Cardiac fibroblast (primary cell): ENCODE measurements at regions not wholly inside any gene's neighbourhood (a gene's known extent, or its start where the extent isn't known, plus 50 kb on each side); places are given as distances from the start of the nearest gene placed in this dataset.
"Not testable (repeated sequence)": the region's sequence is repeated elsewhere in the genome, so short reads cannot be mapped to it uniquely, and the experiment has no call there.

Source experiments
- DNase-seq, 2 donors: peaks; one replicate each; pipeline versions ENCODE4 v3.0.0 to v3.0.0-alpha.2; 2010; ENCODE audit warnings: low read depth in 2 of 2
- H3K4me3 ChIP-seq, 2 donors: replicated peaks in 1 of 2; 1 replicate in 1 of 2; 2 replicates in 1 of 2; pipeline ENCODE4 v1.5.1; 2011; ENCODE audit warnings: low read depth in 2 of 2, low read length in 2 of 2, mild to moderate bottlenecking in 2 of 2, moderate library complexity in 1 of 2
- TF ChIP-seq, protein P1 (sequence below): IDR thresholded peaks from one replicate; pipeline ENCODE4 v1.5.1; 2011; ENCODE audit warnings: low read depth, mild to moderate bottlenecking, low read length, inconsistent platforms

GRCh38 chrX:35617836-35618235 lies 180.3 kb upstream of the MAGEB16 start:
- H3K4me3 ChIP-seq: no peak overlapping the region
- TF ChIP-seq, protein P1, sequence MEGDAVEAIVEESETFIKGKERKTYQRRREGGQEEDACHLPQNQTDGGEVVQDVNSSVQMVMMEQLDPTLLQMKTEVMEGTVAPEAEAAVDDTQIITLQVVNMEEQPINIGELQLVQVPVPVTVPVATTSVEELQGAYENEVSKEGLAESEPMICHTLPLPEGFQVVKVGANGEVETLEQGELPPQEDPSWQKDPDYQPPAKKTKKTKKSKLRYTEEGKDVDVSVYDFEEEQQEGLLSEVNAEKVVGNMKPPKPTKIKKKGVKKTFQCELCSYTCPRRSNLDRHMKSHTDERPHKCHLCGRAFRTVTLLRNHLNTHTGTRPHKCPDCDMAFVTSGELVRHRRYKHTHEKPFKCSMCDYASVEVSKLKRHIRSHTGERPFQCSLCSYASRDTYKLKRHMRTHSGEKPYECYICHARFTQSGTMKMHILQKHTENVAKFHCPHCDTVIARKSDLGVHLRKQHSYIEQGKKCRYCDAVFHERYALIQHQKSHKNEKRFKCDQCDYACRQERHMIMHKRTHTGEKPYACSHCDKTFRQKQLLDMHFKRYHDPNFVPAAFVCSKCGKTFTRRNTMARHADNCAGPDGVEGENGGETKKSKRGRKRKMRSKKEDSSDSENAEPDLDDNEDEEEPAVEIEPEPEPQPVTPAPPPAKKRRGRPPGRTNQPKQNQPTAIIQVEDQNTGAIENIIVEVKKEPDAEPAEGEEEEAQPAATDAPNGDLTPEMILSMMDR: no peak
- DNase-seq: no peak

DNA sequence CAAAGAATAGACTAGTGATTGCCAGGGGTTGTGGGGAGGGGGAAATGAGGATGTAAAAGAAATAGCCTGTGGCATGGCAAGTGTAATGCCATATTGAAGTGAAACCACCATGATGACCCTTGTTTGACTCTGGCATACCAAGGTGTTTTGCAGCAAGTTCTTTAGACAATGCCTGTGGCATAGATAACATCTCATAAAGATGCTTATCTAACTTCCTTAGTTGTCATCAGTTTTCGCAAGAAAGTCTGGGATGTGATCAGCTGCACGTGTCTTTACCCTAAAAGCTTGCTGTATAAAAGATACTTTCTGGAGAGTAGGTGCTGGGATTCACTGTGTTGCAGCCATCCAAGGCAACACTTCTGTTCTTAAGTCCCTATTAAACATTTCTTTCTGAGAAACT lies 176.1 kb upstream of the MAGEB16 start:
- DNase-seq: no peak
- TF ChIP-seq, protein P1: no peak
- H3K4me3 ChIP-seq: no peak overlapping the region

DNA sequence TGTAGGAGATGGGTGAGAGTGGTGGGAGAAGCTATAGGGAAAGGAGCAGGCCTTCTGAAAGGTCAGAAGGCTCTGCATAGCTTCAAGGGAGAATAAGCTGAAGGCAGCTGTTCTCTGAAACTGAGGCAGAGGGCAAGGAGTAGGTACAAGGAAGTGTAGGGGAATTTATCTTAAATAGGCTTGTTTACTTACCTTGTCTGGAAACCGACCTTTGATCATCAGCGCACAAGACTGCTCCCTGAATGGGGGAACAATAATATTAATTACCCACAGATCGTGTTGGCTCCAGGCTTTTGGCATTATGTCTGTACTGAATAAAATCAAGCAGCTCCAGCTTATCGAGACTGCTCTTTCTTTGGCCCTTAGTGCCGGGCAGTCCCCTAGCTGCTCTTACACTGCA lies 175.5 kb upstream of the MAGEB16 start:
- DNase-seq: no peak
- TF ChIP-seq, protein P1: no peak
- no peak overlapping the region for H3K4me3 ChIP-seq

DNA sequence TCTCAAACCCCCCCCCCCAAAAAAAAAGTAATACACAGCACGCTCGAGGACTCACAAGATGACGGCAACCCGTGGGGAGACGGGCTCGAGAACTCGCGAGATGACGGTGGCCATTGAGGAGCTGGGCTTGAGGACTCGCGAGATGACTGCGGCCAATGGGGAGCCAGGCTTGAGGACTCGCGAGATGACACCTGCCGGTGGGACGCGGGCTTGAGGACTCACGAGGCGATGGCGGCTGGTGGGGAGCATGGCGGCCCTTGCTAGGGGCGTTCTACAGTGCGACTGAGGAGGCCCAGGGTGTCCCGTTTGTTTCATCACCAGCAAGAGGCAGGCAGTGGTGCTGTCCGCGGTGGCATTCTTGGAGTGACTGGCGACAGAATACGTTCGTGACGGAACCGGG lies 172.4 kb upstream of the MAGEB16 start:
- TF ChIP-seq, protein P1: no peak
- H3K4me3 ChIP-seq: no peak overlapping the region
- DNase-seq: no peak

GRCh38 chrX:35626124-35626523 lies 172.0 kb upstream of the MAGEB16 start:
- DNase-seq: no peak
- TF ChIP-seq, protein P1: no peak
- H3K4me3 ChIP-seq: no peak overlapping the region

- not testable (repeated sequence) for H3K4me3 ChIP-seq, DNase-seq
Measured at GRCh38 chrX:35635971-35636370, 162.2 kb upstream of the MAGEB16 start.

DNA sequence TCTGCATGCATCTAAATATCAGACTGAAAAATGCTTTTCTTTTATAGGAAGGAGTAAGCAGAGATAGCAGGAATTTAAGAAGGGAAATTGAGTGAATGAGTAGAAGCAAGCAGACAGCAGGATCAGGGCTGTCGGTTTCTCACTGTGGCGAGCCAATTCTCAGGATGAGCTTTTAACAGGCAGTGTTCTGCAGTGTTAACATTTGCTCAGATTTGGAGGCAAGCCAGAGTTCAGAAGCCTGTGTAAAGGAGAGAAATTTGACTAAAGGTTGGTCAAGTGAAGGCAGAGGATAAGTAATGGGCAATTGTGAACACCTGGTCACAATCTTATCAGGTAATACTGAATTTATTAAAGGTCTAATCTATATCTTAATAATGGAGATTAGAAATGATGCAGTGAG lies 133.3 kb upstream of the MAGEB16 start:
- no peak for DNase-seq
- H3K4me3 ChIP-seq: no peak overlapping the region
- TF ChIP-seq, protein P1: no peak
